ENCODE measurements at regions not wholly inside any gene's neighbourhood (a gene's known extent, or its start where the extent isn't known, plus 50 kb on each side); places are given as distances from the start of the nearest gene placed in this dataset.

GRCh38 chr17:77286391-77286640 is 145.5 kb downstream of the SEC14L1 start:
- H3K27ac ChIP-seq = peak overlapping the region; percentile 100
- TF ChIP-seq CTCF (conservative IDR thresholded peaks at IDR 0.05) = no peak

- peak overlapping the region; percentile 100 for H3K27ac ChIP-seq
- TF ChIP-seq CTCF (conservative IDR thresholded peaks at IDR 0.05) = no peak
These were observed 146.1 kb downstream of the SEC14L1 start for GRCh38 chr17:77286641-77287431.

- H3K27ac ChIP-seq = peak overlapping the region; percentile 100
These were observed 146.8 kb downstream of the SEC14L1 start for GRCh38 chr17:77287432-77288068.

GRCh38 chr17:77288115-77288619 is 147.4 kb downstream of the SEC14L1 start:
- TF ChIP-seq CTCF (conservative IDR thresholded peaks at IDR 0.05) = no peak
- peak overlapping the region; percentile 100 for H3K27ac ChIP-seq

More at GRCh38 chr17:77287432-77288068, 146.8 kb downstream of the SEC14L1 start:
- TF ChIP-seq CTCF (conservative IDR thresholded peaks at IDR 0.05) = no peak

DNA sequence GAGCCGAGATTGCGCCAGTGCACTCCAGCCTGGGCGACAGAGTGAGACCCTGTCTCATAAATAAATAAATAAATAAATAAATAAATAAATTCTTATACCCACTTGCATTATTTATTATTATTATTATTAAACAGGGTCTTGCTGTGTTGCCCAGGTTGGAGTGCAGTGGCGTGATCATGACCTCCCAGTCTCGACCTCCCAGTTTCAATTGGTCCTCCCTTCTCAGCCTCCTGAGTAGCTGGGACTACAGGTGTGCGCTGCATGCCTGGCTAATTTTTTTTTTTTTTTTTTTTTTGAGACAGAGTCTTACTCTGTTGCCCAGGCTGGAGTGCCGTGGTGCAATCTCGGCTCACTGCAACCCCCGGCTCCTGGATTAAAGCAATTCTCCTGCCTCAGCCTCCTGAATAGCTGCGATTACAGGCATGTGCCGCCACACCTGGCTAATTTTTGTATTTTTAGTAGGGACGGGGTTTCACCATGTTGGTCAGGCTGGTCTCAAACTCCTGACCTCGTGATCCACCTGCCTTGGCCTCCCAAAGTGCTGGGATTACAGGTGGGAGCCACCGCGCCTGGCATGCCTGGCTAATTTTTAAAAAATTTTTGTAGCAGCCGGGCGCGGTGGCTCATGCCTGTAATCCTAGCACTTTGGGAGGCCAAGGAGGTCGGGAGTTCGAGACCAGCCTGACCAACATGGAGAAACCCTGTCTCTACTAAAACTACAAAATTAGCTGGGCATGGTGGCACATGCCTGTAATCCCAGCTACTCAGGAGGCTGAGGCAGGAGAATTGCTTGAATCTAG is 150.2 kb downstream of the SEC14L1 start:
- H3K27ac ChIP-seq = peak overlapping the region; percentile 10; the same call in 1 of the 2 replicates

DNA sequence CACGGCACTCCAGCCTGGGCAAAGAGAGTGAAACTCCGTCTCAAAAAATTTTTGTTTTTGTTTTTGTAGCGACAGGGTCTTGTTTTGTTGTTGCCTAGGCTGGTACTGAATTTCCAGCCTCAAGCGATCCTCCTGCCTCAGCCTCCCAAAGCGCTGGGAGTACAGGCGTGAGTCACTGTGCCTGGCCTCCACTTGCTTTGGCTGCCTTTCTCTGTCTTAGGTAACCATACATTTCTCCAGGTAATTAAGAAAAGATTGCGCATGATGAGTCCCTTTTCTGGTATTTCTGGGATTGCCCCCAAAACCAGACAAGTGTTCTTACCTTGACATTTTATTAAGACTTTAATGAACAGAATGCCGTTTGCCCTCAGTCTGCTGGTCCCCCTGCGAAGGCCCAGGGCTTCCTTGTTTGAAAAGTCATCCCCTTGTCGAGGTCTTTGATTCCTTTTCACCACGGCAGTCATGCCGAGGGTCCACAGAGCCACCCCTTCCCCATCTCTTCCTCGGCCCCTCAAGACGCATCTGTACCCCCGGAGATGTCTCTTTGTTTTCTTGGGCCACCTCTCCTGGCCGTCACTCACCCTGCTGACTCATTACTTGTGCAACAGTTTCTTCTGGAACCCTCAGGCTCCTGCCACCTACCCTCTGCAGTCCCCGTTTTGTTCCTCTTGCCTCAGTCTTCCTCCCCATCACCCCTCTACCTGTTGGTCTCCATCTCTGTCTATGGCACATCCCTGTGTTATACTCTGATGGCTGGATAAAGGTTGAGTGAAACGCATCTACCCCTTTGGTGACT is 151.0 kb downstream of the SEC14L1 start:
- no peak for TF ChIP-seq CTCF (conservative IDR thresholded peaks at IDR 0.05)
- H3K27ac ChIP-seq = peak overlapping the region; percentile 10; the same call in 1 of the 2 replicates

GRCh38 chr17:77294761-77295160 is 154.0 kb downstream of the SEC14L1 start:
- no peak for TF ChIP-seq CTCF (conservative IDR thresholded peaks at IDR 0.05)
- H3K27ac ChIP-seq = no peak overlapping the region; the same call in 1 of the 2 replicates

All from VCaP (cell line).